ENCODE measurements at regions not wholly inside any gene's neighbourhood (a gene's known extent, or its start where the extent isn't known, plus 50 kb on each side); places are given as distances from the start of the nearest gene placed in this dataset.
A peak's percentile ranks its signal among the peaks of the same experiment; 100 is the strongest.
"Not testable (repeated sequence)": the region's sequence is repeated elsewhere in the genome, so short reads cannot be mapped to it uniquely, and the experiment has no call there.

- WGBS: 83% methylated on average over 3 of the region's 4 CpGs
- Histone ChIP-seq H3K4me2 (ENCODE audit: low read length, poor library complexity, severe bottlenecking) (no peak overlapping the region), H3K9ac (ENCODE audit: low read length) (no peak overlapping the region), H2BK120ac (ENCODE audit: low read depth, low read length) (no peak overlapping the region), H2BK5ac (ENCODE audit: low read depth, low read length, poor library complexity, severe bottlenecking) (no peak overlapping the region), H3K4me1 (ENCODE audit: control insufficient read depth, insufficient read depth, low read depth, low read length) (peaks cover 13% of the 10 kb centered on the region), H3K23ac (ENCODE audit: low read length in 2 of 2) (no peak overlapping the region), H2AK5ac (ENCODE audit: low read length, severe bottlenecking) (no peak overlapping the region), H3K27me3 (ENCODE audit: control insufficient read depth in 1 of 2, insufficient read depth in 1 of 2, low read length in 2 of 2) (peaks cover 0 to 5% of the 10 kb centered on the region in 2 experiments), H4K91ac (ENCODE audit: low read length) (no peak overlapping the region), H3K18ac (ENCODE audit: low read depth in 1 of 2, low read length in 2 of 2) (no peak overlapping the region), H3K36me3 (ENCODE audit: control insufficient read depth in 1 of 2, insufficient read depth in 2 of 2, low read depth in 1 of 2, low read length in 2 of 2) (no peaks in the 10 kb centered on the region), H3K4ac (ENCODE audit: low read depth in 1 of 2, low read length in 2 of 2) (no peak overlapping the region), H2AFZ (ENCODE audit: low read depth, low read length) (no peak overlapping the region), H3K27ac (ENCODE audit: low read length, poor library complexity, severe bottlenecking) (no peak overlapping the region), H2BK15ac (ENCODE audit: low read depth, poor library complexity, severe bottlenecking) (no peak overlapping the region), H3K9me3 (ENCODE audit: control insufficient read depth, low read length) (no peaks in the 10 kb centered on the region), H3K79me1 (replicated peaks; ENCODE audit: low read length, poor library complexity, severe bottlenecking) (no peaks in the 10 kb centered on the region), H3K14ac (ENCODE audit: low read length in 2 of 2) (no peak overlapping the region), H3K4me3 (ENCODE audit: insufficient read depth in 1 of 2, low read depth in 1 of 2, low read length in 2 of 2) (no peak overlapping the region), H2BK12ac (ENCODE audit: low read length in 2 of 2) (no peak overlapping the region), H4K8ac (ENCODE audit: low read length) (no peak overlapping the region)
- no peak for DNase-seq
Observed at GRCh38 chr4:26017531-26017930, 103.5 kb downstream of the SMIM20 start.

- H2BK12ac ChIP-seq (ENCODE audit: low read length in 2 of 2); H3K27me3 ChIP-seq (ENCODE audit: control insufficient read depth in 1 of 2, insufficient read depth in 1 of 2, low read length in 2 of 2); H3K36me3 ChIP-seq (ENCODE audit: control insufficient read depth in 1 of 2, insufficient read depth in 2 of 2, low read depth in 1 of 2, low read length in 2 of 2); H4K91ac ChIP-seq (ENCODE audit: low read length); H3K18ac ChIP-seq (ENCODE audit: low read depth in 1 of 2, low read length in 2 of 2); H3K4ac ChIP-seq (ENCODE audit: low read depth in 1 of 2, low read length in 2 of 2); H3K27ac ChIP-seq (ENCODE audit: low read length, poor library complexity, severe bottlenecking); H2AK5ac ChIP-seq (ENCODE audit: low read length, severe bottlenecking); H2BK15ac ChIP-seq (ENCODE audit: low read depth, poor library complexity, severe bottlenecking); H3K4me2 ChIP-seq (ENCODE audit: low read length, poor library complexity, severe bottlenecking); H2BK120ac ChIP-seq (ENCODE audit: low read depth, low read length); H2AFZ ChIP-seq (ENCODE audit: low read depth, low read length); H3K79me1 ChIP-seq (replicated peaks; ENCODE audit: low read length, poor library complexity, severe bottlenecking); H3K9me3 ChIP-seq (ENCODE audit: control insufficient read depth, low read length); H4K8ac ChIP-seq (ENCODE audit: low read length); H3K9ac ChIP-seq (ENCODE audit: low read length); DNase-seq; H3K4me3 ChIP-seq (ENCODE audit: insufficient read depth in 1 of 2, low read depth in 1 of 2, low read length in 2 of 2); H2BK5ac ChIP-seq (ENCODE audit: low read depth, low read length, poor library complexity, severe bottlenecking); H3K14ac ChIP-seq (ENCODE audit: low read length in 2 of 2); H3K23ac ChIP-seq (ENCODE audit: low read length in 2 of 2): not testable (repeated sequence)
- H3K4me1 ChIP-seq (ENCODE audit: control insufficient read depth, insufficient read depth, low read depth, low read length): peaks cover 15% of the 10 kb centered on the region
- 82% methylated on average over 4 of the region's 6 CpGs for WGBS
Observed at GRCh38 chr4:26017961-26018700, 104.1 kb downstream of the SMIM20 start.

DNA sequence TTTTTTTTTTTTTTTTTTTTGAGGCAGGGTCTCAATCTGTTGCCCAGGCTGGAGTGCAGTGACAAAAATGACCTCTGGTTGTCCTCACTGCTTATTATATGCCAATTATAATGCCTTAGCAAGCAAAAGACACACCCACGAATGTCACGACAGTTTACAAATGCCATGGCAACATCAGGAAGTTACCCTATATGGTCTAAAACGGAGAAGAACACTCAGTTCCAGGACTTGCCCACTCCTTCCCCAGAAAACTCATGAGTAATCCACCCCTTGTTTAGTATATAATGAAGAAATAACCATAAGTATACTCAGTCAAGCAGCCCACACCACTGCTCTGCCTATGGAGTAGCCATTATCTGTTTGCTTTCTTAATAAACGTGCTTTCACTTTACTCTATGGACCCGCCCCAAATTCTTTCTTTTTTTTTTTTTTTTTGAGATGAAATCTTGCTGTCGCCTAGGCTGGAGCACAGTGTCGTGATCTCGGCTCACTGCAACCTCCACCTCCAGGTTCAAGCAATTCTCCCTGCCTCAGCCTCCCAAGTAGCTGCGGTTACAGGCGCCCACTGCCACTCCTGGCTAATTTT lies 106.2 kb downstream of the SMIM20 start:
- no peaks in the 10 kb centered on the region for H3K79me1 ChIP-seq (replicated peaks; ENCODE audit: low read length, poor library complexity, severe bottlenecking)
- H3K27me3 ChIP-seq (ENCODE audit: control insufficient read depth in 1 of 2, insufficient read depth in 1 of 2, low read length in 2 of 2): no peaks in the 10 kb centered on the region
- H3K36me3 ChIP-seq (ENCODE audit: control insufficient read depth in 1 of 2, insufficient read depth in 2 of 2, low read depth in 1 of 2, low read length in 2 of 2): peaks cover 0 to 2% of the 10 kb centered on the region in 2 experiments
- 55% methylated on average over 10 of the region's 10 CpGs for WGBS
- no peak overlapping the region for H3K18ac ChIP-seq (ENCODE audit: low read depth in 1 of 2, low read length in 2 of 2)
- DNase-seq: peak; percentile 87
- H3K4ac ChIP-seq (ENCODE audit: low read depth in 1 of 2, low read length in 2 of 2): no peak overlapping the region
- H3K9me3 ChIP-seq (ENCODE audit: control insufficient read depth, low read length): no peaks in the 10 kb centered on the region
- no peak overlapping the region for H3K4me2 ChIP-seq (ENCODE audit: low read length, poor library complexity, severe bottlenecking)
- peak overlapping the region; percentile 80 for H3K9ac ChIP-seq (ENCODE audit: low read length)
- H2AK5ac ChIP-seq (ENCODE audit: low read length, severe bottlenecking): no peak overlapping the region
- no peak overlapping the region for H2AFZ ChIP-seq (ENCODE audit: low read depth, low read length)
- H4K8ac ChIP-seq (ENCODE audit: low read length): no peak overlapping the region
- H4K91ac ChIP-seq (ENCODE audit: low read length): no peak overlapping the region
- no peak overlapping the region for H2BK5ac ChIP-seq (ENCODE audit: low read depth, low read length, poor library complexity, severe bottlenecking)
- H3K27ac ChIP-seq (ENCODE audit: low read length, poor library complexity, severe bottlenecking): no peak overlapping the region
- H3K4me1 ChIP-seq (ENCODE audit: control insufficient read depth, insufficient read depth, low read depth, low read length): peaks cover 12% of the 10 kb centered on the region
- no peak overlapping the region for H3K23ac ChIP-seq (ENCODE audit: low read length in 2 of 2)
- no peak overlapping the region for H3K14ac ChIP-seq (ENCODE audit: low read length in 2 of 2)
- peak overlapping the region in 1 of 2 experiments; percentile 68 for H3K4me3 ChIP-seq (ENCODE audit: insufficient read depth in 1 of 2, low read depth in 1 of 2, low read length in 2 of 2)
- no peak overlapping the region for H2BK120ac ChIP-seq (ENCODE audit: low read depth, low read length)
- no peak overlapping the region for H2BK12ac ChIP-seq (ENCODE audit: low read length in 2 of 2)
- no peak overlapping the region for H2BK15ac ChIP-seq (ENCODE audit: low read depth, poor library complexity, severe bottlenecking)

DNA sequence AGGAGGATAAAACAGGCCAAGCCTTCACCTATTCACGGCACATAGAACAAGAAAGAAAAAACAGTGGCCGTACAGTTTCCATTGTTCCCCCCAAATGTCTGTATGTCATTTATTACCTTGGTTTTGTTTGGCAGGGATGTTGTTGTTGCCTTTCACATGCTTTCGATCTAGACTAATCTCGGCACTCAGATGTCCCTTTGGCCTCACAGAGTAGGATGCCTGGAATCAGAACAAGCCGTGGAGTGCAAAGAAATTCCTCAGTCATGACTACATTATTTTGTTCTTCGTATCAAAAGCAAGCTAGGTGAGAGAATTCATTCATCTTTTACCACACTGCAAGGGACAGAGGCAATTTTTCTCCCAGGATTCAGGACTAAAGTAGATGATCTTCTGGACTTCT lies 106.9 kb downstream of the SMIM20 start:
- H3K4ac ChIP-seq (ENCODE audit: low read depth in 1 of 2, low read length in 2 of 2): no peak overlapping the region
- no peak overlapping the region for H4K91ac ChIP-seq (ENCODE audit: low read length)
- H3K23ac ChIP-seq (ENCODE audit: low read length in 2 of 2): no peak overlapping the region
- no peak overlapping the region for H2BK120ac ChIP-seq (ENCODE audit: low read depth, low read length)
- no peak overlapping the region for H2AFZ ChIP-seq (ENCODE audit: low read depth, low read length)
- peak; percentile 20 for DNase-seq
- H3K9ac ChIP-seq (ENCODE audit: low read length): peak overlapping the region; percentile 80
- peaks cover 8% of the 10 kb centered on the region for H3K4me1 ChIP-seq (ENCODE audit: control insufficient read depth, insufficient read depth, low read depth, low read length)
- WGBS: 57% methylated on average over 6 of the region's 6 CpGs
- H3K14ac ChIP-seq (ENCODE audit: low read length in 2 of 2): no peak overlapping the region
- H3K27ac ChIP-seq (ENCODE audit: low read length, poor library complexity, severe bottlenecking): no peak overlapping the region
- H3K4me2 ChIP-seq (ENCODE audit: low read length, poor library complexity, severe bottlenecking): no peak overlapping the region
- H2AK5ac ChIP-seq (ENCODE audit: low read length, severe bottlenecking): no peak overlapping the region
- H3K18ac ChIP-seq (ENCODE audit: low read depth in 1 of 2, low read length in 2 of 2): no peak overlapping the region
- no peaks in the 10 kb centered on the region for H3K79me1 ChIP-seq (replicated peaks; ENCODE audit: low read length, poor library complexity, severe bottlenecking)
- H2BK12ac ChIP-seq (ENCODE audit: low read length in 2 of 2): no peak overlapping the region
- H3K4me3 ChIP-seq (ENCODE audit: insufficient read depth in 1 of 2, low read depth in 1 of 2, low read length in 2 of 2): peak overlapping the region in 1 of 2 experiments; percentile 68
- no peaks in the 10 kb centered on the region for H3K9me3 ChIP-seq (ENCODE audit: control insufficient read depth, low read length)
- no peak overlapping the region for H4K8ac ChIP-seq (ENCODE audit: low read length)
- H2BK5ac ChIP-seq (ENCODE audit: low read depth, low read length, poor library complexity, severe bottlenecking): no peak overlapping the region
- no peak overlapping the region for H2BK15ac ChIP-seq (ENCODE audit: low read depth, poor library complexity, severe bottlenecking)
- no peaks in the 10 kb centered on the region for H3K27me3 ChIP-seq (ENCODE audit: control insufficient read depth in 1 of 2, insufficient read depth in 1 of 2, low read length in 2 of 2)
- H3K36me3 ChIP-seq (ENCODE audit: control insufficient read depth in 1 of 2, insufficient read depth in 2 of 2, low read depth in 1 of 2, low read length in 2 of 2): peaks cover 0 to 8% of the 10 kb centered on the region in 2 experiments
